ENCODE measurements at regions not wholly inside any gene's neighbourhood (a gene's known extent, or its start where the extent isn't known, plus 50 kb on each side); places are given as distances from the start of the nearest gene placed in this dataset.
A peak's percentile ranks its signal among the peaks of the same experiment; 100 is the strongest.

GRCh38 chr4:18463987-18464559 is 442.5 kb upstream of the LCORL start:
- intact Hi-C loops (cut with DNase I): no loop called here
- Histone ChIP-seq H3K9ac (ENCODE audit: low read depth in 2 of 2, low read length in 2 of 2) (no peak overlapping the region), H3K27ac (no peak overlapping the region), H3K27me3 (no peaks in the 10 kb centered on the region), H3K36me3 (no peaks in the 10 kb centered on the region), H3K4me1 (no peaks in the 10 kb centered on the region), H3K4me3 (no peak overlapping the region), H3K9me3 (no peaks in the 10 kb centered on the region)
- no peak for DNase-seq
- TF ChIP-seq, protein P1, sequence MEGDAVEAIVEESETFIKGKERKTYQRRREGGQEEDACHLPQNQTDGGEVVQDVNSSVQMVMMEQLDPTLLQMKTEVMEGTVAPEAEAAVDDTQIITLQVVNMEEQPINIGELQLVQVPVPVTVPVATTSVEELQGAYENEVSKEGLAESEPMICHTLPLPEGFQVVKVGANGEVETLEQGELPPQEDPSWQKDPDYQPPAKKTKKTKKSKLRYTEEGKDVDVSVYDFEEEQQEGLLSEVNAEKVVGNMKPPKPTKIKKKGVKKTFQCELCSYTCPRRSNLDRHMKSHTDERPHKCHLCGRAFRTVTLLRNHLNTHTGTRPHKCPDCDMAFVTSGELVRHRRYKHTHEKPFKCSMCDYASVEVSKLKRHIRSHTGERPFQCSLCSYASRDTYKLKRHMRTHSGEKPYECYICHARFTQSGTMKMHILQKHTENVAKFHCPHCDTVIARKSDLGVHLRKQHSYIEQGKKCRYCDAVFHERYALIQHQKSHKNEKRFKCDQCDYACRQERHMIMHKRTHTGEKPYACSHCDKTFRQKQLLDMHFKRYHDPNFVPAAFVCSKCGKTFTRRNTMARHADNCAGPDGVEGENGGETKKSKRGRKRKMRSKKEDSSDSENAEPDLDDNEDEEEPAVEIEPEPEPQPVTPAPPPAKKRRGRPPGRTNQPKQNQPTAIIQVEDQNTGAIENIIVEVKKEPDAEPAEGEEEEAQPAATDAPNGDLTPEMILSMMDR (IDR thresholded peaks at IDR 0.05): no peak

DNA sequence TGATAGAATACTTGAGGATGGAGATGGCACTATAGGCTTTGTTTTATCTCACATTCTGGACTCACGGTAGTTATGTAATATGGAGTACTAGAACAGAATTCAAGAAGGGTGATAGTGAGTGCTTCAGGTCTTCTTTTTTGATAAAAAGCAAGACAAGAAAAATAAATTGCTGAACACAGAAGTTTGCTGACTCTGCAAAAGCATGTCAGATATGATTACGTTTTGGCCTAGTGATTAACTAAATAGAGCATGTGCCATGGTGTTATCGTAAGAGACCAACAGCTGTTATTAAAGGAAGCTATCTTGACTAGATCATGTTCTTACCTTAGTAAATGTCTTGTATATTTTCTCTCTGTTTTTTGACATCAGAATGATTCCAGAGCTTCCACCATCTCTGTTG is 436.9 kb upstream of the LCORL start:
- intact Hi-C loops (cut with DNase I): no loop called here
- Histone ChIP-seq H3K4me1 (no peaks in the 10 kb centered on the region), H3K9me3 (no peaks in the 10 kb centered on the region), H3K36me3 (no peaks in the 10 kb centered on the region), H3K9ac (ENCODE audit: low read depth in 2 of 2, low read length in 2 of 2) (no peak overlapping the region), H3K27ac (no peak overlapping the region), H3K27me3 (no peaks in the 10 kb centered on the region), H3K4me3 (no peak overlapping the region)
- DNase-seq: no peak
- TF ChIP-seq, protein P1 (IDR thresholded peaks at IDR 0.05): no peak

DNA sequence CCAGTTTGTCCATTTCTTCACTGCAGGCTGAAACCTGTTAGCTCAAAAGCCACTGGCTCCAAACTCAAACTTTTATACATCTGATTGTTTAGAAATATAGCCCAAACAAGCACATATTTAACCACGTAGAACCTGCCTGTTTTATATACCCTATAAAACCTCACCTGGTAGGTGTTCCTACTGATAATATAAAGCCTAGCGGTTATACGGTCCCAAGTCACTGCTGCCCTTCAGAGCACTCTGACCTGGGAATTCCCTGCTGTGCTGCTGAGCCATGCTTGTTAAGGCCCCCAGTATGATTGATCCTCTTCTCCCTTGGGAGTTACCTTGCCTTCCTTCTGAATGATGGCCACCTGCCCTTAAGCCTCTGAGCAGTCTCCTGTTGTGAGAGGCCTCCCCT is 432.8 kb upstream of the LCORL start:
- DNase-seq: peak; percentile 18
- TF ChIP-seq, protein P1 (IDR thresholded peaks at IDR 0.05): no peak
- no peak overlapping the region for H3K27ac ChIP-seq
- no peaks in the 10 kb centered on the region for H3K9me3 ChIP-seq
- intact Hi-C loops (cut with DNase I): no loop called here
- no peaks in the 10 kb centered on the region for H3K4me1 ChIP-seq
- no peak overlapping the region for H3K9ac ChIP-seq (ENCODE audit: low read depth in 2 of 2, low read length in 2 of 2)
- H3K36me3 ChIP-seq: no peaks in the 10 kb centered on the region
- no peak overlapping the region for H3K4me3 ChIP-seq
- no peaks in the 10 kb centered on the region for H3K27me3 ChIP-seq

- Histone ChIP-seq H3K27ac (no peak overlapping the region), H3K9ac (ENCODE audit: low read depth in 2 of 2, low read length in 2 of 2) (no peak overlapping the region), H3K27me3 (no peaks in the 10 kb centered on the region), H3K36me3 (no peaks in the 10 kb centered on the region), H3K4me3 (no peak overlapping the region), H3K4me1 (no peaks in the 10 kb centered on the region), H3K9me3 (no peaks in the 10 kb centered on the region)
- DNase-seq: no peak
- TF ChIP-seq, protein P1 (IDR thresholded peaks at IDR 0.05): no peak
- intact Hi-C loops (cut with DNase I): no loop called here
These were observed 423.6 kb upstream of the LCORL start for GRCh38 chr4:18445110-18445509.

GRCh38 chr4:18444206-18444605 is 422.7 kb upstream of the LCORL start:
- intact Hi-C loops (cut with DNase I): no loop called here
- DNase-seq: no peak
- no peaks in the 10 kb centered on the region for H3K9me3 ChIP-seq
- TF ChIP-seq, protein P1 (IDR thresholded peaks at IDR 0.05): no peak
- no peak overlapping the region for H3K27ac ChIP-seq
- no peak overlapping the region for H3K4me3 ChIP-seq
- no peaks in the 10 kb centered on the region for H3K36me3 ChIP-seq
- H3K27me3 ChIP-seq: no peaks in the 10 kb centered on the region
- no peak overlapping the region for H3K9ac ChIP-seq (ENCODE audit: low read depth in 2 of 2, low read length in 2 of 2)
- no peaks in the 10 kb centered on the region for H3K4me1 ChIP-seq

Measured in colonic mucosa (tissue), 4 donors.